ENCODE measurements at regions not wholly inside any gene's neighbourhood (a gene's known extent, or its start where the extent isn't known, plus 50 kb on each side); places are given as distances from the start of the nearest gene placed in this dataset.

DNA sequence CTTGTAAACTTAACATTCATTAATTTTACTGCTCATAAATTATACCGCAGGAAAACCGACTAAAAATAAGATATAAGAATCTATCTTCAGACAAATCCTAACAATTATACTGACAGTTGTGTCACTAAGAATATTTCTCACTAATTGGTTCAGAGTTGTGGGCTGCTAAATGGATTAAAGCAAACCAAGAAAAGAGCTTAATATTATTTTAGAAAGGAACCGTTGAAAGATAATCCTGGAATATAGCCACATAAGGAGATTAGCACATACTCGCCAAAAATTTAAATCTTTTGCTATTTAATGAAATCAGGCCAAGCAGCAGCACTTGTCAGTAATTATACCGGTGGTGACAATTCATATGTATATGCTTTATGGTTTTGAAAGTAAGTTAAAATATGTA, 132.8 kb downstream of the SLIT2 start:
- TF ChIP-seq, protein P1, sequence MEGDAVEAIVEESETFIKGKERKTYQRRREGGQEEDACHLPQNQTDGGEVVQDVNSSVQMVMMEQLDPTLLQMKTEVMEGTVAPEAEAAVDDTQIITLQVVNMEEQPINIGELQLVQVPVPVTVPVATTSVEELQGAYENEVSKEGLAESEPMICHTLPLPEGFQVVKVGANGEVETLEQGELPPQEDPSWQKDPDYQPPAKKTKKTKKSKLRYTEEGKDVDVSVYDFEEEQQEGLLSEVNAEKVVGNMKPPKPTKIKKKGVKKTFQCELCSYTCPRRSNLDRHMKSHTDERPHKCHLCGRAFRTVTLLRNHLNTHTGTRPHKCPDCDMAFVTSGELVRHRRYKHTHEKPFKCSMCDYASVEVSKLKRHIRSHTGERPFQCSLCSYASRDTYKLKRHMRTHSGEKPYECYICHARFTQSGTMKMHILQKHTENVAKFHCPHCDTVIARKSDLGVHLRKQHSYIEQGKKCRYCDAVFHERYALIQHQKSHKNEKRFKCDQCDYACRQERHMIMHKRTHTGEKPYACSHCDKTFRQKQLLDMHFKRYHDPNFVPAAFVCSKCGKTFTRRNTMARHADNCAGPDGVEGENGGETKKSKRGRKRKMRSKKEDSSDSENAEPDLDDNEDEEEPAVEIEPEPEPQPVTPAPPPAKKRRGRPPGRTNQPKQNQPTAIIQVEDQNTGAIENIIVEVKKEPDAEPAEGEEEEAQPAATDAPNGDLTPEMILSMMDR (IDR thresholded peaks at IDR 0.05): no peak
- no peak for TF ChIP-seq POLR2A (IDR thresholded peaks at IDR 0.05)
